HepG2 (cell line): ENCODE measurements at regions not wholly inside any gene's neighbourhood (a gene's known extent, or its start where the extent isn't known, plus 50 kb on each side); places are given as distances from the start of the nearest gene placed in this dataset.

Experiments
- PRPF4 ChIP-seq: fragments of 200-400 bp; formaldehyde crosslinking; IDR thresholded peaks from 2 replicates; pipeline ENCODE4 v1.6.1; 2016; ENCODE audit warnings: low read length, low read depth; ENCODE audit not compliant: poor library complexity, severe bottlenecking
- TF ChIP-seq, protein P1 (sequence below): sonication (generic); formaldehyde crosslinking; IDR thresholded peaks from 2 replicates; pipeline ENCODE4 v1.5.0; 2020; ENCODE audit warnings: mild to moderate bottlenecking, missing genetic modification reagents

DNA sequence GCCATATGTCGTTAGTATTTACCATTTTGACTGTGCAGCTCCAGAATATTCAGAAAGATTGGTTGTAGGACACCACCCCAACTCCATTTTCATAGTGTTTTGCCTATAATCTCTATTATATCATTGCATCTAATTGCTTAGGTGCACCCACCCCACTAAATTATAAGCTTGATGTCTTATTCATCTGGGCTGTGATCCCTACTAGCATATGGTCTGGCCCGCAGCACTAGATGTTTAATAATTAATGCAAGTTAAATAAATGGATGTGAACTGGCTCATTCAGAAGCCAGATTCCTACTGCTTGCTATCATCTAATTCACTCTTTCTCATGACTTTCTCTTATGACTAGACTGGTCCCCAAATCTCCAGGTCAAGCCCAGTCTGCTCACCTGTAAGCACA lies 143.5 kb downstream of the RELL1 start:
- no peak for TF ChIP-seq PRPF4
- TF ChIP-seq, protein P1, sequence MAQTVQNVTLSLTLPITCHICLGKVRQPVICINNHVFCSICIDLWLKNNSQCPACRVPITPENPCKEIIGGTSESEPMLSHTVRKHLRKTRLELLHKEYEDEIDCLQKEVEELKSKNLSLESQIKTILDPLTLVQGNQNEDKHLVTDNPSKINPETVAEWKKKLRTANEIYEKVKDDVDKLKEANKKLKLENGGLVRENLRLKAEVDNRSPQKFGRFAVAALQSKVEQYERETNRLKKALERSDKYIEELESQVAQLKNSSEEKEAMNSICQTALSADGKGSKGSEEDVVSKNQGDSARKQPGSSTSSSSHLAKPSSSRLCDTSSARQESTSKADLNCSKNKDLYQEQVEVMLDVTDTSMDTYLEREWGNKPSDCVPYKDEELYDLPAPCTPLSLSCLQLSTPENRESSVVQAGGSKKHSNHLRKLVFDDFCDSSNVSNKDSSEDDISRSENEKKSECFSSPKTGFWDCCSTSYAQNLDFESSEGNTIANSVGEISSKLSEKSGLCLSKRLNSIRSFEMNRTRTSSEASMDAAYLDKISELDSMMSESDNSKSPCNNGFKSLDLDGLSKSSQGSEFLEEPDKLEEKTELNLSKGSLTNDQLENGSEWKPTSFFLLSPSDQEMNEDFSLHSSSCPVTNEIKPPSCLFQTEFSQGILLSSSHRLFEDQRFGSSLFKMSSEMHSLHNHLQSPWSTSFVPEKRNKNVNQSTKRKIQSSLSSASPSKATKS, result no peak
